ENCODE measurements at regions not wholly inside any gene's neighbourhood (a gene's known extent, or its start where the extent isn't known, plus 50 kb on each side); places are given as distances from the start of the nearest gene placed in this dataset.

DNA sequence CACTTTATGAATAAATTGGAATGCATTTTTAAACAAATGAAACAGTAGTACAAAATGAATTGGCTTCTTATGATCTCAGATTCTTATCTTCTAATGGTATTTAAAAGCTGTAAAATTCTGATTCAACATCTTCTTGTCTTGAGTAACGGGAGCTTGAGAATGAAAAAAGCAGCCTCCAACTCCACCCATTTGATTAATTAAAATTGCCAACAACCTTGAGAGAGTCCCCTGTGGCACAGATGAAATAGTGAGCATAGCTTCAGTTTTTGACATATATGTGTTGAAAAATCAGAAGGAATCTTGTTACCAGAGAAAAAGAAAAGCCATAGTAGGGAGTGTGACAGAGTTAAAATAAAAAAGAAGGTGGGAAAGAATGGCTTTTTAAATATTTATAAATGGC is 1426.1 kb upstream of the CDH8 start:
- H3K4me1 ChIP-seq, result no peaks in the 10 kb centered on the region
- no peaks in the 10 kb centered on the region for H3K9me3 ChIP-seq
- intact Hi-C loops (cut with DNase I), result no loop called here
- no peak overlapping the region for H3K4me3 ChIP-seq
- TF ChIP-seq CTCF (IDR thresholded peaks at IDR 0.05), result no peak
- H3K27ac ChIP-seq, result no peak overlapping the region
- H3K27me3 ChIP-seq, result no peaks in the 10 kb centered on the region
- no peaks in the 10 kb centered on the region for H3K36me3 ChIP-seq
- no peak for DNase-seq (ENCODE audit: low spot score in 2 of 2)

DNA sequence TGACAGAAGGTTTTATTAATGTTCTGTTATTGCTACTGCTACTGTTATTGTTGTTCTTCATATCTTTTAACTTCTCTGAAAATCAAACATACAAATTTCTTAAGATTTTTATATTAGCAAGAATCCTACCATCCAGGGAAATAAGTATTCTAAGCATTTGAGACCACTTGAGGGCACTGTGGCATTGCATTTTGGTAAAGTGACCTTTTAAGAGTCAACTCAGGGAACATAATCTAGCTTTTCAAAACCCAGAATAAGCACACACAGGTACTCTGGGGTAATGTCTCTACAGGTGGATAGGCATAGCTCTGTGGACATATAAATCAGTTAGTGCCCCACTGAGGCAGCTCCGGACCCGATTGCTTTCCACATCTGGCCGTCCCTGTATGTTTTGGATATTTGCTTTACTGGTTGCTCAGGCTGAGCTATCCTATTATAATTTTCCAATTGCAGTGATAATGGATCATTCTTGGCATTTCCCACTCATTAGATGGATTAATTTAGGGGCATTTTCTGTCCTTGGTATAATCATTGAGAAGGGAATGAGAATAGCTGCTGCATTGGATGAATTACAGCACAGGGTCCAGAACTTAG is 1425.1 kb upstream of the CDH8 start:
- intact Hi-C loops (cut with DNase I), result no loop called here

DNA sequence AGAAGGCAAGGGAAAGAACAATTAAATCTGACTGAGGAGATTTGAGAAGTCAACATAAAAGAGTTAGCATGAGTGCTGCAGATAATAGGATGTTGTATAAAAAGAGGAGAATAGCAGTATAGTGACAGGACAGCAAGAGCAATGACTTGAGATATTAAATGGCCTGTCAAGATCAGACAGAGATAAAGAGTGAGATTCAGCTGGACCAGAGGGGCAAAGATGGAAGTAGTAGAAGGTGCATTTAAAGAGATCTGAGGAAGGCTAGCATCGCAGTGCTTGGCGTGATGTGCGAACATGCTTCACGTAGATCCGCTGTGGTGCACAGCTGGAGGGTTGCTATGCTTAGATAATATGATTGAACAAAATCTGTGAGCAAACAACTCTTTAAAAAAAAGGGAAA is 1422.6 kb upstream of the CDH8 start:
- no peak for TF ChIP-seq CTCF (IDR thresholded peaks at IDR 0.05)
- intact Hi-C loops (cut with DNase I), result no loop called here
- H3K9me3 ChIP-seq, result no peaks in the 10 kb centered on the region

More for the DNA sequence above, 1425.1 kb upstream of the CDH8 start:
- peak in 1 of 3 experiments; percentile 33 for TF ChIP-seq CTCF (IDR thresholded peaks at IDR 0.05)
- H3K36me3 ChIP-seq, result no peaks in the 10 kb centered on the region
- DNase-seq (ENCODE audit: low spot score in 2 of 2), result no peak
- H3K27ac ChIP-seq, result no peak overlapping the region
- H3K4me1 ChIP-seq, result no peaks in the 10 kb centered on the region
- no peak overlapping the region for H3K4me3 ChIP-seq
- H3K9me3 ChIP-seq, result no peaks in the 10 kb centered on the region
- no peaks in the 10 kb centered on the region for H3K27me3 ChIP-seq

GRCh38 chr16:63457869-63458268 is 1421.6 kb upstream of the CDH8 start:
- Histone ChIP-seq H3K4me3 (no peak overlapping the region), H3K4me1 (no peaks in the 10 kb centered on the region), H3K36me3 (no peaks in the 10 kb centered on the region), H3K27ac (no peak overlapping the region), H3K27me3 (no peaks in the 10 kb centered on the region), H3K9me3 (no peaks in the 10 kb centered on the region)
- no peak for DNase-seq (ENCODE audit: low spot score in 2 of 2)
- no peak for TF ChIP-seq CTCF (IDR thresholded peaks at IDR 0.05)
- intact Hi-C loops (cut with DNase I), result no loop called here

More for the DNA sequence above, 1422.6 kb upstream of the CDH8 start:
- DNase-seq (ENCODE audit: low spot score in 2 of 2), result no peak
- no peak overlapping the region for H3K4me3 ChIP-seq
- H3K27ac ChIP-seq, result no peak overlapping the region
- H3K27me3 ChIP-seq, result no peaks in the 10 kb centered on the region
- H3K4me1 ChIP-seq, result no peaks in the 10 kb centered on the region
- no peaks in the 10 kb centered on the region for H3K36me3 ChIP-seq

DNA sequence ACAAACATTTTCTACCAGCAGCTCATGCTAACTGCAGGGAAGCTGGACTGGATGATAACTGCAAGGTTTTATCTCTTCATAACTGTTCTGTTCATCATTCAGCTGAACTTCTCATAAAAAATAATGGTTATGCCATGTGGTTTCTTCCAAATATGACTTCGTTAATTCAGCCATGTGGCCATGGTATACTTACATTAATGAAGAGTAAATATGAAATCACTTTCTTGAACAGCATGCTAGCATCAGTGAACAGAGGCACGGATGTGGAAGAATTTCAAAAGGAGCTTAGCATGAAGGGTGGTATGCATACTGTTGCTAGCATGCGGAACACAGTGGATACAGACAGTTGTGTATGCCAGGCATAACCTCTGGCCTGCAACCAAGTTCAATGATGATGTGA is 1417.0 kb upstream of the CDH8 start:
- Histone ChIP-seq H3K4me1 (no peaks in the 10 kb centered on the region), H3K27me3 (no peaks in the 10 kb centered on the region), H3K4me3 (no peak overlapping the region), H3K27ac (no peak overlapping the region), H3K36me3 (no peaks in the 10 kb centered on the region), H3K9me3 (no peaks in the 10 kb centered on the region)
- intact Hi-C loops (cut with DNase I), result no loop called here
- DNase-seq (ENCODE audit: low spot score in 2 of 2), result no peak
- TF ChIP-seq CTCF (IDR thresholded peaks at IDR 0.05), result no peak

- no peak for DNase-seq (ENCODE audit: low spot score in 2 of 2)
- TF ChIP-seq CTCF (IDR thresholded peaks at IDR 0.05), result no peak
- Histone ChIP-seq H3K4me3 (no peak overlapping the region), H3K27me3 (no peaks in the 10 kb centered on the region), H3K9me3 (no peaks in the 10 kb centered on the region), H3K36me3 (no peaks in the 10 kb centered on the region), H3K27ac (no peak overlapping the region), H3K4me1 (no peaks in the 10 kb centered on the region)
- intact Hi-C loops (cut with DNase I), result no loop called here
Observed at GRCh38 chr16:63447121-63447520, 1410.9 kb upstream of the CDH8 start.

Measured in ascending aorta (tissue), 2 donors.